Endothelial cell of umbilical vein (primary cell): ENCODE measurements at regions not wholly inside any gene's neighbourhood (a gene's known extent, or its start where the extent isn't known, plus 50 kb on each side); places are given as distances from the start of the nearest gene placed in this dataset.

Experiments used
- BruUV-seq: library from RNA; stranded (reverse); fragments of 400-500 nt; replicated peaks from 2 replicates; lab custom pipeline; 2021; lab: Mats Ljungman, UMichigan
- CTCF ChIA-PET: fragments of 300-600, 350-600 bp; sonication (Branson Sonifier 250); formaldehyde crosslinking; loops from one replicate; lab custom pipeline; 2021; ENCODE audit warnings: antibody characterized with exemption, inconsistent platforms; lab: Charles Lee
- POLR2A ChIA-PET: fragments of 300-600, 350-600 bp; sonication (Branson Sonifier 250); formaldehyde crosslinking; loops from one replicate; lab custom pipeline; 2021; ENCODE audit warnings: antibody characterized with exemption, inconsistent platforms; lab: Charles Lee
- DNase-seq: peaks from one replicate; pipeline ENCODE4 v3.0.0-alpha.2; 2011; ENCODE audit warnings: low read depth, low spot score
- FAIRE-seq: peaks from 2 replicates; lab custom pipeline; 2011; peaks lifted over from hg19 to GRCh38; lab: Jason Lieb, UNC
- H2AFZ ChIP-seq: 2 replicates; pipeline ENCODE4 v1.6.0; 2012; ENCODE audit warnings: low read depth, low read length, control low read depth, inconsistent platforms
- H3K27ac ChIP-seq: 2 replicates; pipeline ENCODE4 v1.5.1; 2011; ENCODE audit warnings: low read depth, mild to moderate bottlenecking, control low read depth, low read length, moderate library complexity; ENCODE audit not compliant: insufficient read depth
- H3K27me3 ChIP-seq, 2 experiments: 2 replicates each; pipeline versions ENCODE4 v1.6.0 to v1.6.1; 2011; ENCODE audit warnings: low read length in 2 of 2, mixed read lengths in 1 of 2; ENCODE audit not compliant: control insufficient read depth in 2 of 2, insufficient read depth in 2 of 2
- H3K36me3 ChIP-seq, 2 experiments: 2 replicates in 1 of 2; 3 replicates in 1 of 2; pipeline ENCODE4 v1.5.1; 2011; ENCODE audit warnings: low read length in 2 of 2, mild to moderate bottlenecking in 1 of 2, moderate library complexity in 1 of 2; ENCODE audit not compliant: control insufficient read depth in 2 of 2, insufficient read depth in 2 of 2; ENCODE audit errors: extremely low read depth in 1 of 2
- H3K4me1 ChIP-seq: 3 replicates; pipeline ENCODE4 v1.5.1; 2011; ENCODE audit warnings: mild to moderate bottlenecking, low read length; ENCODE audit not compliant: control insufficient read depth, insufficient read depth; ENCODE audit errors: extremely low read depth
- H3K4me2 ChIP-seq: 2 replicates; pipeline ENCODE4 v1.6.1; 2011; ENCODE audit warnings: low read length, control low read depth, mixed read lengths; ENCODE audit not compliant: insufficient read depth
- H3K4me3 ChIP-seq, 3 experiments: fragments of 200-600 bp in 1 of 3; sonication (generic), shearing (Covaris generic) in 1 of 3; replicated peaks in 1 of 3; 2 replicates each; pipeline ENCODE4 v1.5.1; 2011 to 2016; ENCODE audit warnings: control low read depth in 3 of 3, low read length in 3 of 3, mild to moderate bottlenecking in 2 of 3, inconsistent platforms in 1 of 3, low read depth in 1 of 3, moderate library complexity in 1 of 3; ENCODE audit not compliant: insufficient read depth in 1 of 3
- H3K79me2 ChIP-seq: 2 replicates; pipeline ENCODE4 v1.6.0; 2012; ENCODE audit warnings: low read length, inconsistent platforms; ENCODE audit not compliant: control insufficient read depth, insufficient read depth
- H3K9ac ChIP-seq: replicated peaks from 2 replicates; pipeline ENCODE3; 2011; ENCODE audit warnings: low read length, control low read depth; ENCODE audit not compliant: insufficient read depth; ENCODE audit errors: extremely low read depth
- H3K9me1 ChIP-seq: replicated peaks from 3 replicates; pipeline ENCODE4 v1.6.0; 2011; ENCODE audit warnings: mild to moderate bottlenecking, low read length; ENCODE audit not compliant: control insufficient read depth, insufficient read depth; ENCODE audit errors: extremely low read depth
- H3K9me3 ChIP-seq: replicated peaks from 2 replicates; pipeline ENCODE4 v1.5.1; 2012; ENCODE audit warnings: low read length, inconsistent platforms; ENCODE audit not compliant: control insufficient read depth, insufficient read depth
- H4K20me1 ChIP-seq: replicated peaks from 2 replicates; pipeline ENCODE3; 2011; ENCODE audit warnings: mild to moderate bottlenecking, low read length; ENCODE audit not compliant: control insufficient read depth, insufficient read depth; ENCODE audit errors: extremely low read depth
- EZH2 ChIP-seq: IDR thresholded peaks from 2 replicates; pipeline ENCODE4 v1.6.1; 2012; ENCODE audit warnings: borderline replicate concordance, low read depth, mild to moderate bottlenecking, moderate library complexity, low read length, inconsistent platforms; ENCODE audit not compliant: severe bottlenecking
- FOS ChIP-seq: IDR thresholded peaks from 2 replicates; pipeline ENCODE4 v1.6.1; 2011; ENCODE audit warnings: mild to moderate bottlenecking, low read length, moderate library complexity, borderline replicate concordance; ENCODE audit not compliant: insufficient read depth
- GATA2 ChIP-seq: IDR thresholded peaks from 2 replicates; pipeline ENCODE4 v1.7.0; 2011; ENCODE audit warnings: low read depth, mild to moderate bottlenecking, moderate library complexity, mixed read lengths, low read length; ENCODE audit not compliant: insufficient read length, insufficient read depth
- JUN ChIP-seq: IDR thresholded peaks from 2 replicates; pipeline ENCODE4 v1.6.1; 2011; ENCODE audit warnings: borderline replicate concordance, low read depth; ENCODE audit not compliant: insufficient read length, insufficient read depth
- MYC ChIP-seq: IDR thresholded peaks from one replicate; pipeline ENCODE4 v1.6.1; 2011; ENCODE audit warnings: mild to moderate bottlenecking, low read depth, low read length
- POLR2A ChIP-seq: IDR thresholded peaks from 2 replicates; pipeline ENCODE4 v1.6.1; 2012; ENCODE audit warnings: low read depth, mild to moderate bottlenecking, control low read depth, low read length
- POLR2AphosphoS5 ChIP-seq: IDR thresholded peaks from 2 replicates; pipeline ENCODE4 v1.6.1; 2012; ENCODE audit warnings: low read depth, mild to moderate bottlenecking, control low read depth, low read length, moderate library complexity; ENCODE audit not compliant: insufficient read depth
- dilution Hi-C: fragments of 300-500 bp; cut with MboI; formaldehyde crosslinking; loops from one replicate; pipeline ENCODE4 v1.15.0; 2019; ENCODE audit warnings: low sequenced_read_pairs; ENCODE audit not compliant: extremely low pct_ligation_motif_present
- intact Hi-C: fragments of 100-400 bp; cut with micrococcal nuclease; formaldehyde crosslinking; loops from one replicate; pipeline ENCODE4 v1.10.0; 2022
- TF ChIP-seq, protein P1 (sequence below), 2 donors: IDR thresholded peaks; 1 replicate in 1 of 2; 2 replicates in 1 of 2; pipeline ENCODE4 v1.5.1; 2011; ENCODE audit warnings: low read length in 2 of 2, mild to moderate bottlenecking in 2 of 2, moderate library complexity in 2 of 2, control low read depth in 1 of 2, inconsistent platforms in 1 of 2, low read depth in 1 of 2; ENCODE audit not compliant: insufficient read depth in 1 of 2; ENCODE audit errors: extremely low read depth in 1 of 2
- TF ChIP-seq, protein P2 (sequence below): IDR thresholded peaks from 2 replicates; pipeline ENCODE4 v1.6.1; 2011; ENCODE audit not compliant: insufficient read depth, insufficient read length

DNA sequence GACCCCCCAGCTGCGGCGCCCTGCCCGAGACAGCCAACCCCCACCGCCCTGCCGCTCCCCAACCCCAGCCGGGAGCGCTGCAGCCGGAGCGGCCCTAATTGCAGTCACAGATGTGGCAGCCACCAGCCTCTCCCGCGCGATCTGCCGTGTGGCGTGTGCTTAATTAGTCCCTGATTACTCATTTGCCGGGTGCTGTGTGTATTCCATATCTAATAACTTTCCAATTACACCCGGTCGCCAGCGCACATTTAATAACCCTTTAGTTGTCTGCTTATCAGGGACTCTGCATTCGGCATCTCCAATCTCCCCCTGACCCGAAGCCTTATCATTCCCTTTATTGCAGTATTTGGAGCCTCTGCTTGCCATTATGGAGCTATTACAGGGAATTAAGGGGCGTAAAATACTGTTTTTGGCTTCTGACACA, 236.7 kb upstream of the CIBAR2 start:
- no peaks in the 10 kb centered on the region for H3K36me3 ChIP-seq
- no peak overlapping the region for H3K9ac ChIP-seq
- no peaks in the 10 kb centered on the region for H3K9me3 ChIP-seq
- H3K4me2 ChIP-seq: no peak overlapping the region
- FAIRE-seq (no peak), DNase-seq (no peak)
- no peaks in the 10 kb centered on the region for H3K79me2 ChIP-seq
- TF ChIP-seq, protein P1, sequence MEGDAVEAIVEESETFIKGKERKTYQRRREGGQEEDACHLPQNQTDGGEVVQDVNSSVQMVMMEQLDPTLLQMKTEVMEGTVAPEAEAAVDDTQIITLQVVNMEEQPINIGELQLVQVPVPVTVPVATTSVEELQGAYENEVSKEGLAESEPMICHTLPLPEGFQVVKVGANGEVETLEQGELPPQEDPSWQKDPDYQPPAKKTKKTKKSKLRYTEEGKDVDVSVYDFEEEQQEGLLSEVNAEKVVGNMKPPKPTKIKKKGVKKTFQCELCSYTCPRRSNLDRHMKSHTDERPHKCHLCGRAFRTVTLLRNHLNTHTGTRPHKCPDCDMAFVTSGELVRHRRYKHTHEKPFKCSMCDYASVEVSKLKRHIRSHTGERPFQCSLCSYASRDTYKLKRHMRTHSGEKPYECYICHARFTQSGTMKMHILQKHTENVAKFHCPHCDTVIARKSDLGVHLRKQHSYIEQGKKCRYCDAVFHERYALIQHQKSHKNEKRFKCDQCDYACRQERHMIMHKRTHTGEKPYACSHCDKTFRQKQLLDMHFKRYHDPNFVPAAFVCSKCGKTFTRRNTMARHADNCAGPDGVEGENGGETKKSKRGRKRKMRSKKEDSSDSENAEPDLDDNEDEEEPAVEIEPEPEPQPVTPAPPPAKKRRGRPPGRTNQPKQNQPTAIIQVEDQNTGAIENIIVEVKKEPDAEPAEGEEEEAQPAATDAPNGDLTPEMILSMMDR (IDR thresholded peaks at IDR 0.05; ENCODE audit: extremely low read depth in 1 of 2, insufficient read depth in 1 of 2, low read depth in 1 of 2, low read length in 2 of 2): no peak
- TF ChIP-seq POLR2AphosphoS5 (no peak), JUN (no peak), EZH2 (no peak), GATA2 (no peak), MYC (no peak), POLR2A (no peak), FOS (no peak)
- TF ChIP-seq, protein P2, sequence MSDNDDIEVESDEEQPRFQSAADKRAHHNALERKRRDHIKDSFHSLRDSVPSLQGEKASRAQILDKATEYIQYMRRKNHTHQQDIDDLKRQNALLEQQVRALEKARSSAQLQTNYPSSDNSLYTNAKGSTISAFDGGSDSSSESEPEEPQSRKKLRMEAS: no peak
- ChIA-PET POLR2A (no interaction called here), CTCF (no interaction called here)
- intact Hi-C loops (no loop called here), dilution Hi-C loops (no loop called here)
- no TSS peak for BruUV-seq
- H3K27ac ChIP-seq: no peak overlapping the region
- H2AFZ ChIP-seq: no peak overlapping the region
- H3K4me3 ChIP-seq: no peak overlapping the region
- peaks cover 5% of the 10 kb centered on the region for H3K4me1 ChIP-seq
- H3K9me1 ChIP-seq: no peaks in the 10 kb centered on the region
- H4K20me1 ChIP-seq: no peaks in the 10 kb centered on the region
- H3K27me3 ChIP-seq: no peaks in the 10 kb centered on the region
